ENCODE measurements at regions not wholly inside any gene's neighbourhood (a gene's known extent, or its start where the extent isn't known, plus 50 kb on each side); places are given as distances from the start of the nearest gene placed in this dataset.

GRCh38 chr16:51440131-51440889 is 289.2 kb upstream of the SALL1 start:
- no peaks in the 10 kb centered on the region for H3K9me3 ChIP-seq
- H3K4me1 ChIP-seq = no peaks in the 10 kb centered on the region
- TF ChIP-seq CTCF (IDR thresholded peaks at IDR 0.05) = no peak
- H3K27ac ChIP-seq = no peak overlapping the region
- H3K27me3 ChIP-seq (ENCODE audit: insufficient read depth in 3 of 3, low read length in 2 of 3) = peaks cover 0 to 5% (median 0%) of the 10 kb centered on the region in 3 donors
- no peak for ATAC-seq
- H3K4me3 ChIP-seq = no peak overlapping the region
- WGBS, 3 donors = 8 to 11% (median 10%) methylated on average over 14 of the region's 14 CpGs
- no peaks in the 10 kb centered on the region for H3K36me3 ChIP-seq (ENCODE audit: insufficient read depth in 1 of 2, low read depth in 1 of 2)
- intact Hi-C loops (cut with DNase I) = no loop called here
- no peak for DNase-seq

- intact Hi-C loops (cut with DNase I) = no loop called here
- H3K27me3 ChIP-seq (ENCODE audit: insufficient read depth in 3 of 3, low read length in 2 of 3) = peaks cover 0 to 5% (median 0%) of the 10 kb centered on the region in 3 donors
- WGBS, 3 donors = 20 to 31% (median 24%) methylated on average over 5 of the region's 5 CpGs
- H3K27ac ChIP-seq = no peak overlapping the region
- ATAC-seq (no peak), DNase-seq (no peak)
- no peak overlapping the region for H3K4me3 ChIP-seq
- H3K4me1 ChIP-seq = no peaks in the 10 kb centered on the region
- H3K36me3 ChIP-seq (ENCODE audit: insufficient read depth in 1 of 2, low read depth in 1 of 2) = no peaks in the 10 kb centered on the region
- no peaks in the 10 kb centered on the region for H3K9me3 ChIP-seq
- TF ChIP-seq CTCF (IDR thresholded peaks at IDR 0.05) = no peak
Measured at GRCh38 chr16:51439271-51439670, 288.2 kb upstream of the SALL1 start.

GRCh38 chr16:51436742-51437141 is 285.7 kb upstream of the SALL1 start:
- Histone ChIP-seq H3K9me3 (no peaks in the 10 kb centered on the region), H3K4me3 (no peak overlapping the region), H3K27me3 (ENCODE audit: insufficient read depth in 3 of 3, low read length in 2 of 3) (peaks cover 0 to 5% (median 0%) of the 10 kb centered on the region in 3 donors), H3K4me1 (no peaks in the 10 kb centered on the region), H3K27ac (no peak overlapping the region), H3K36me3 (ENCODE audit: insufficient read depth in 1 of 2, low read depth in 1 of 2) (no peaks in the 10 kb centered on the region)
- DNase-seq (no peak), ATAC-seq (no peak)
- no peak for TF ChIP-seq CTCF (IDR thresholded peaks at IDR 0.05)
- intact Hi-C loops (cut with DNase I) = no loop called here
- 88 to 96% (median 96%) methylated on average over 1 of the region's 1 CpG for WGBS, 3 donors

- TF ChIP-seq CTCF (IDR thresholded peaks at IDR 0.05) = no peak
- no peaks in the 10 kb centered on the region for H3K36me3 ChIP-seq (ENCODE audit: insufficient read depth in 1 of 2, low read depth in 1 of 2)
- H3K4me1 ChIP-seq = no peaks in the 10 kb centered on the region
- no peak overlapping the region for H3K27ac ChIP-seq
- H3K27me3 ChIP-seq (ENCODE audit: insufficient read depth in 3 of 3, low read length in 2 of 3) = peaks cover 0 to 3% (median 0%) of the 10 kb centered on the region in 3 donors
- H3K4me3 ChIP-seq = no peak overlapping the region
- ATAC-seq (no peak), DNase-seq (no peak)
- no peaks in the 10 kb centered on the region for H3K9me3 ChIP-seq
- intact Hi-C loops (cut with DNase I) = no loop called here
- 53 to 54% (median 53%) methylated on average over 9 of the region's 9 CpGs for WGBS, 3 donors
Measured at GRCh38 chr16:51434567-51435198, 283.6 kb upstream of the SALL1 start.

Data from psoas muscle (tissue), 7 donors.